HG03575 (cell line): ENCODE measurements at regions not wholly inside any gene's neighbourhood (a gene's known extent, or its start where the extent isn't known, plus 50 kb on each side); places are given as distances from the start of the nearest gene placed in this dataset.

ENCODE experiments used
- ATAC-seq: cut with Tn5 transposase; IDR thresholded peaks from one replicate; pipeline ENCODE4 v1.9.1; 2021; ENCODE audit not compliant: unreplicated experiment, insufficient number of reproducible peaks, low FRiP score; ENCODE audit errors: extremely low read depth

DNA sequence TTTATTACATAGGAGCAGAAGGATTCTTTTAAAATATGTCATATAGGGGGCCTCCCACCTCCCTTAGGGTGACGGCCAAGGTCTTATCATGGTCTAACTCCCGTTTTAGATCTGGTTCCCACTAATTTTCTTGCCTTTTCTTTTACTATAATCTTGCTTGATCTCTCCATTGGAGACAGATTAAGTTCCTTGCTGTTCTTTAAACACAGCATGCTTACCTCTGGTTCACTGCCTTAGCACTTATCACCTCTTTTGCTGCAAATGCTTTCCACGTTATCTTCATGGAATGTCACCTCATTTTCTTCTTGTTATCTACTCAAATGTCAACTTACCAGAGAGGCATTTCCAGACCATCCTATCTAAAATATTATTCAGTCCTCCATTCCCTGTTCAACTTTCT is 1047.6 kb downstream of the TLE4 start:
- ATAC-seq = no peak

DNA sequence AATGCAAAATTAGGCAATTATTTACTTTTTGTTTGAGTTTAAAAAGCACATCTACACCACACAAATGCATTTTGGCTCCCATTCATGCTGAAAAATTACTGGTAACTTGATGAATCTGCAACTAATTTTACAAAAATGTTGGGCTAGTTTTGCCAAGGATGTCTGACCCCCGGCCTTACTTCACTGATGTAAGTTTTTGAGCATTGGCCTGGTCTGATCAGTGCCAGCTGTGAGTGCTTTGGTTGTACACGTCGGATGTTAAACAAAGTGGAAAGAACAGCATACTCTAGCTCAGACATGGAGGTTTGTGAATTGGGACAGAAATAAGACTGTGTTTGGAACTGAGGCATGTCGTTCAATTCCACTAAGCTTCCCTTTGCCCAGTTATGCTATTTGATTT is 1044.2 kb downstream of the TLE4 start:
- ATAC-seq = no peak

DNA sequence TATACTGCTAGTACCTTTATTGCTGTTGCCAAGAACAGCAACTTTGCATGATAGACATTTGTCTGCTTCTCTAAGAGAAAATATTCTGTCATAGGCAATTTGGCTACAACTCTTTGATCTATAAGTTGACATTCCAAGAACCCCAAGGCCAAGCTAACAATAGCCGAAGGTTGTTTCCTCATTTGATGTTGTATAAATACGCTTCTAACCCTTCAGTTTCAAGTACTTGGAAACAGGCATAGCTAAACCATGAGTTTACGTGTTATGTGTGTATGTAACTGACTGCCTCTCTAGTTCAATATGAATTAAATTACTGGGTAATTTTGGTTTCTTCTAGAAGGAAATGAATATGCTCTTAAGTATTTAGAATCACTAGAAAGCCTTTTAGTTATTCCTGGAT is 1034.0 kb downstream of the TLE4 start:
- no peak for ATAC-seq

DNA sequence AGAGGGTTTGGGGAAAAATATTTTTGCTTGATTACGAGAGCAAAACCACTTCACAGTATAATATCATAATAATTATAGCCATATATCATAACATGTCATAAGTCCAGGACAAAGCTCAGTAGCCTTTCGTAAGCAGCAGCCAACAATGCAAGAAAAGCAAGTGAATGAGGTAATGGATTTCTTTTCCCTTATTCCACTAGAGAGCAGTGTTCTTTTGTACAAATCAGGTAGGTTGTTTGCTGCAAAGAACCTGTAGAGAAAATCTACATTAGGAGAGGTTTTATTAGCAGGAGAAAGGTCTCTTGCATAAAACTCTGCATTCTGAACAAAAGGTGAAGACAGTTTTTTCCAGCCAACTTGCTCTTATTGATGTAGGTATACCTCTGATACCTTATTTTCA is 1033.4 kb downstream of the TLE4 start:
- no peak for ATAC-seq

DNA sequence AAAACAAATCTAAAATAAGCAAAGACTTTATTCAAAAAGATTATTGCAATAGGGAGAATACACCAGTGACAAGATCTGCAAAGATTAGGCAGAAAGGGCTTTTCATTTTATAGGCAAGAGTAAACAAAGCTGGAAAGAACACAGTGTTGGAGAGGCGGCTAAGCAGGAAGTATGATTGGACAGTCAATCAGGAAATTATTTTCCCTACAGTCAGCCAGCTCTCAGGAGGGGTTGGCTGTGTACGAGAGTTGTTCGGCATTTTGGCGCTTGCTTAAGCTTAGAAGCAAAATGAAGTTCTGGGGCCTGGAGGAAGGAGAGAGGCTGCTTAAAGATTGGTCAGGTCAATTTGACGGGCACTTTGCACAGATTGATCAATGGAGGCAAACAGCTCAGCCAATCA is 1030.5 kb downstream of the TLE4 start:
- no peak for ATAC-seq

DNA sequence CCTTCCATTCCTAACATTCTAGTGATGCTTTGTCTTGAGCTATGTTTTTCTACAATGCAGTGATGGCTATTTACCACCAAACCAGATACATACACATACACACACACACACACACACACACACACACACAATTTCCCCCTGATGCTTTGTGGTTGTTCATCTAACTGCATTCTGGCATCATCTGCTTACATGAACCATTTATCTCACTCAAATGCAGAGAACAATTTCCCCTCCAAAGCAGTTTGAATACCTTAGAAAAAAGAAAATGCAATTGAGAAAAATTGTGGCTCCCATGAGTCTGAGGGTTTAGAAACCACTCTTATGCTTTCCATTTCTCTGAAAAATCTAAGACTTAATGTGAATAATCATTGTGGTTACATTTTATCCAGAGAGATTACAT is 1024.8 kb downstream of the TLE4 start:
- ATAC-seq = no peak

DNA sequence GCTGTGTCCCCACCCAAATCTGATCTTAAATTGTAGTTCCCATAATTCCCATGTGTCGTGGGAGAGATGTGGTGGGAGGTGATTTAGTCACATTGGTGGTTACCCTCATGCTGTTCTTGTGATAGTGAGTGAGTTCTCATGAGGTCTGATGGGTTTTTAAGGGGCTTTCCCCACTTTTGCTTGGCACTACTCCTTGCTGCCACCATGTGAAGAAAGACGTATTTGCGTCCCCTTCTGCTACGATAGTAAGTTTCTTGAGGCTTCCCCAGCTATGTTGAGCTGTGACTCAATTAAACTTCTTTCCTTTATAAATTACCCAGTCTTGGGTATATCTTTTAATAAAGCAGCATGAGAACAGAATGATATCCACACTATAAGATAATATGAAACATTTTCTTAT is 1023.4 kb downstream of the TLE4 start:
- ATAC-seq = no peak

DNA sequence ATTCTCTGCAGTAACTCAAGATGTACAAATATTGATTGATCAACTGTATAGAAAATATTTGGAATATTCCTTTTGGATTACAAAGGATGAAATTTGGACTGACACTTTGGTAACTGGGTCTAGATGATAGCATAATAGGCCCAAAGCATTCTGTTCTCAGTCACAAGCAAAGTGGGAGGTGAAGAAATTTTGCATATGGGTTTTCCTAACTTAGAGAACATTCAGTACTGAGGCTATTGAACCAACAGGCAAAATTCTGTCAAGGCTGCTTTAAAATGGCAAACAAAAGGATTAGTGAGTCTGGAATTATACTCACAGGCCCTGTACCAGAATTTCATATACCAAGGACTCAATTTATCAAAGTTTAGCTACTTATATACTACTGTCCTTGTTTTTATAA is 1020.6 kb downstream of the TLE4 start:
- ATAC-seq = no peak

DNA sequence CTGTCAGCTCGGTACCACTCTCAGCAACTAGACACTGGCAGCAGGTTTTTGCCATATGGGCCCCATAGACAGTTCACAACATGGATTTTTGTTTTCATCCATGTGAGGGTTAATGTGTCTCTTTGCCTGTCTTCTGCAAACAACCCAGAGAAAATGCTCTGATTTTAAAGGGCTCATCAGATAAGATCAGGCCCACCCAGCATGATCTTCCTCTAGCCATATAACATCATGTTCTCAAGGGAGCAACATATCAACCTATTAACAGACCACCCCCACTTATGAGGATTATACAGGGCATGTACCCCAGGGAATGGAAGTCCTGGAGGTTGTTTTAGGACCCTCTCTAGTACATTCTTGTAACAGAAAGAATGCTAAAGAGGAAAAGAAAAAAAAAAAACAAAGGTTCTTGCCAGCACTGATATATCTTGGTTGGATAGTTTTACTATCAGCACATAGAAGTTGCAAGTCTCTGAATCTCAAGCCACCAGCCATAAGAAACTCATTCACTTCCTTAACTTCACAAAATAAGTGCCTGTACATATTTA is 1015.1 kb downstream of the TLE4 start:
- no peak for ATAC-seq

DNA sequence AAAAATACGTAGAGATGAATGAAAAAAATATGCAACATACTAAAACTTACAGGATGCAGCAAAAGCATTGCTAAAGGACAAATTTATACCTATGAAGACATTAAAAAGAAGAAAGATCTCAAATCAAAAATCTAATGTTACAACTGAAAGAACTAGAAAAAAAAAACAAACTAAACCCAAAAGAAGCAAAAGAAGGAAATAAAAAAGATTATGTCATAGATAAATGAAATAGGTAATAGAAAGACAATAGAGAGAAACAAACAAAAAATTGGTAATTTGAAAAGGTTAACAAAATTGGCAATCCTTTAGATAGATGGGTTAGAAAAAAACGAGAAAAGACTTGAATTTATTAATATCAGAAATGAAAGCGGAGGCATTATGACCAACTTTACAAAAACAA is 1000.2 kb downstream of the TLE4 start:
- ATAC-seq = no peak

DNA sequence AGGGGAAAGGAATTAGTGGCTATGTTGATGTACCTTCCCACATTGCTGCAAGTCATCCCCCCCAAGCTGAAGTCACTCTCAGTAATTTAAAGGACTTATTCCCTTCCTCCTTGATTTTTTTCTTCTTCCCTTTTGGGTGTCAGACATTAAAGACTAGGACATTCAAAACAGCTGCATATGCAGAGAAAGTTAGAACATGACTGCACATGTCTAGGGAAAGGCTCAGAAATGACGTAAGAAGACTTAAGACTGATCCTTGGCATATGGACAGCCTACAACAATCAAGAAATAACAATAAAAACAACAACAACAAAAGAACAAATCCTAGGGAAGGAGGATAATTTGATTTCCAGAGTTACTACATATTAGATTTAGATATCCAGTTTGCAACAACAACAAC is 997.5 kb downstream of the TLE4 start:
- ATAC-seq = no peak

DNA sequence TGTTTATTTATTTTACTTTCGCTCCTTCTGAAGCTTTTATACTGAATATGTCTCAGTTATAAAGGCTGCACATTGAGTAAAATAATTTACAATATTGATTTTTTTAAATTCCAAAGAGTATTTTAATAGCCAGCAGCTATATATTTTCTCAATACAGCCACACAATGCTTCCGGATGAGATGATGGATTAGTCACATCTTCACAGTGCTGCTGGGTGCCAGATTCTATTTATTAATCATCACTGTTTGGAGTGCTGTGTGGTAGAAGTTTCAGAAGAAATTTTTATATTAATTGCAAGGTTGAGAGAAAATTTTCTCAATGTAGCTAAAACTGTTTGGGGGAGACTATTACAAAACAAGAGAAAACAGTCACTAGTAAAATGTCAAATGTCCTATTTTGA is 989.8 kb downstream of the TLE4 start:
- no peak for ATAC-seq

DNA sequence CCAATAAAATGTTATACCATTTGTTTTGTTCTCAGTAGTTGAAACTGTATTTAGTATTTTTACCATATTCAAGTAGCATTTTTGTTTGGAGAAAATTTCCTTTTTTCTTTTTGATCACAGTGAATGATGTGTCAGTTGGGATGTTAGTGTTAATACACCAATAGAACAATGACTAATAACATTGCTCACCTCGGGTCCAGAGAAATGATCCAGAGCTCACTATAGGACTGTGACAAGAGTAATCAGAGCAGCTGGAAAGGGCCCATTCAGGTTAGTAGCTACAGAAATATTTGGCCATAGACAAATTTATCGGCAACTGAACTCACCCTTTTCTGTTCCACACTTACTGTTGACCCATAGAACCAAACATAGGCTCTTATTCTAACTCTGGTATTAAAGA is 989.2 kb downstream of the TLE4 start:
- ATAC-seq = no peak

DNA sequence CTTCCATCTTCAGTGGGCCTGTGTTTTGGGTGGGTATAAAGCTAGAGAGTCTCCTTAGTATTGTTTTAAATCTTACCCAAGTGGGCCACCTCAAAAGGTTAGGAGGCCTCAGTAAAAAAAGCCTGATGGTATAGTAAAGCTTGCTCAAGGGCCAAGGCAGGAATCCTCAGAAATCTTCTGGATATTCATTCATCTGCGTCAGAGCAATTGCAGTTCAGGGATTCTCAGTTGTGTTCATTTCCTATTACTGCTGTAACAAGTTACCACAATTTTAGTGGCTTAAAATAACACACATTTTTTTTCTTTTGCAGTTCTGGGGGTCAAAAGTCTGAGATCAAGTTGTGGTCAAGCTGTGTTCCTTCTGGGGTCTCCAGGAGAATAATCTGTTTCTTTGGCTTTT is 985.5 kb downstream of the TLE4 start:
- no peak for ATAC-seq

DNA sequence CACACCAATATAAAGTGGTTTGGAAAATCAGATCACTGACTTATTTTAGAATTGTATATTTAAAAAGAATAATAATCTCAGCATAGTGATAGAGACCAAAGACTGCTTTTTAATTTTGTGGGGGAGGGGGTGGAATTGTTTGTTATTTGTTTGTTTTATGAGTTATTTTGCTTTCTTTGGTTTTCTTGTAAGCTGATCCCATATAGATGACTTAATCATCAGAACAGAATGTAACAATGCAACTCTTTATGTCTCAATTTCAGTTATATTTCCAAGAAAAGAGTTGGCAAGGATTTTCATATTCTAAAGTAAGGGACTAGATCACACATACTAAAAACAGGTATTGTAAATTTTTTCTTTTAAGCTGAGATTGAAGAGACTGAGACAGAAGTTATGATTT is 984.9 kb downstream of the TLE4 start:
- ATAC-seq = no peak

DNA sequence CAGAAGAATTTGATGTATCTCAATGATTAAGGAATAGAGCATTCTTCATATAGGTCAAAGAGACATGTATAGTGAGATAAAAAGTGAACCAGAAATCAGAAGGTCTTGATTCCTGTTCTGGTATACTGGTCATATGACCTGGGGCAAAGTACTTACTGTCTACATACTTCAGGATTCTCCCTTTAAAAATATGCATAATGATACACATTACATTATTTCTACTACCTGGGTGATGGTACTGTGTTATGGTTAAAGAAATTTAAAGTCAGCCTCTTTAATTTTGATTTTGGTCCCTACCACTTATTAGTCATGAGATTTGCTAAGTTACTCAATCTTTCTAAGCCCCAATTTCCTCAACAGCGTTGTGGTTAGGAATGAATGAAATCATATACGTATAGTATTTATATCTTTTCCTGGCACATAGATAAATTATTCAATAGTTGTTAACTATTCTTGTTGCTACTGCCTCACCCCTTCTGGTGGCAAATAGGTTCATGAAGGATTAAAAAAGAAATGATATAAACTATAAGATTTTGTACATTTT is 984.1 kb downstream of the TLE4 start:
- ATAC-seq = no peak

DNA sequence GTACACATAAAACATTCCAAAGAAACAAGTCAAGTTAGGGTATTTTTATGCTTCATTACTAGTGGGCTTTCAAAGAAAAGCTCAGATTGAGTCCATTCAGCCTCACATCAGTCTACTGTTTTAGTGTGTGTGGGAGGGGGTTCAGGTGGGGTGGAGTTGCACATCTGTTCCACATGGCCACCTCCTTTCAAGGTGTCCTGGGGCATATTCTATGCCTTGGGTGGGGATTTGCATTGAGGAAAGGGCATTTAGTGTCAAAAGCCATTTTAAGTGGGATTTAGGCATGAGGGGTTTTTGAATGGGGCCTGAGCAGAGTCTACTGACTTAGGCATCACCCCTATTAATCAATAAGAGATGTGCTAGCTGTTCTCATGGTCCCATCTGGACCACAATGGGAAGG is 983.1 kb downstream of the TLE4 start:
- ATAC-seq = no peak

DNA sequence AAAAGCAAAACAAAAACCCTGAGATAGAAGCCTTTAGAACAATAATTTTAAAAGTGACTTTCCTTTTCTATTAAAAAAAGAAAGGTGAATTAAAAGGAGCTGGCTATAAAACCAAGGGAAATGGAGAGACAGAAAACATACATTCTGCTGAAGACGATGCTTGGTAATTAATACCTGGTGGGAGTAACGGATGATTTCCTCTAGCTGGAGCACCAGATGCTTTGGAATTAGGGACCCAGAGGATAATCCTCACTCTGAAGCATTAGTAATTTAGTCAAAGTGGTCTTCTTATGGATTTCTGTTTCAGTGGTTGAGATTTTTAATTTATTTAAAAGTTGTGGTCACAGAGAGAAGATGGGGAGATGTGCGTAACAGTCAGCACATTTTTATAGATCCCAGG is 982.5 kb downstream of the TLE4 start:
- ATAC-seq = no peak

DNA sequence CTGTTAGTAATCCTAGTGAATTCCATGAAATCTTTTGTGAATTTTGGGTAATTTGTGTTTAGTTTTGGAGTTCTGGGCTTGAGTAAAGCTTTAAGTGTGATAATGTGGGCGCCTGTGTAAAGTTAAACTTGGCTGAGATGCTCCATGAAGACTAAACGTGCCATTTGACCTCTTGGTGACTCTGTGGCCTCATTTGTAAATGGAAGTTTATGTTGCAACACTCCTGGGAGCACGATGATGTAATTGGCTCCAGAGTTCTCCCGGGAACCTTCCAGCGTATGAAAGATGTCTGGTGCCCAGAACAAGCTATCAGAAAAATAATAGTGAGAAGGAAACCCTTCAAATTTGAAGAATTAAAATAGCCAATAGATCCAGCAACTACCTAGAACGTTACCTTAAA is 981.2 kb downstream of the TLE4 start:
- no peak for ATAC-seq

DNA sequence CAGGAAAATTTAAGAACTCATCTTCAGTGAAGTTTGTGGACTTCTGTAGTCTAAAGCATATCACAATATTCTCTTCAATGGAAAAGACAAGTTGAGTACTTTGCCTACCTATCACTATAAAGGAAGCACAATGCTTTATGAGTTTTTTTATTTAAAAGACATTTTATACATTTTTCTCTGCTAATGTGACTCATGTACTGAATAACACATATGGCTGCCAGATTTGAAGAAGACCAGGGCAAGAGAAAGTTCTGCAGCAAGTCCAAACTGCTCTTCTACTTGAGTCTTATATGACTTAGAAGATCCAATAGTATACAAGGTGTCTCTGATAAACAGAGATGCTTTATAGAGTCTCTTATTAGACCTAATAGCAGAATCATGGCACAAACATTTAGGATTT is 978.4 kb downstream of the TLE4 start:
- ATAC-seq = no peak

DNA sequence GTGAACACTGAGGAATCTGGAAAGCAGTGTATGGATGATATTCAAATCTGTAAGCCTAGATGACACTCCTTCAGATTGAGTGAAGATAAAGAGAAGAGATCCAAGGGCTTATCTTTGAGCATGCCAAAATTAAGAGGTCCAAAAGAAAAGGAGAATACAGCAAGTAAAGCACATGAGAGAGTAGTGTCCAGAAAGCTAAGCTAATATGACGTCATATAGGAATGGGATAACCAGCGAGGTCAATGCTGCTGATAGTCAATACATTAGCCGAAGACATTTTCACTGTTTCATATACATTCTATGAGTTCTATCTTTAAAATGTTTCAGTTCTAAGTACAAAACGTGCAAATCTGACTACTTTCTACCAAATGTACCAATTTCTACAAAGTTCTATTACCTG is 975.8 kb downstream of the TLE4 start:
- ATAC-seq = no peak

DNA sequence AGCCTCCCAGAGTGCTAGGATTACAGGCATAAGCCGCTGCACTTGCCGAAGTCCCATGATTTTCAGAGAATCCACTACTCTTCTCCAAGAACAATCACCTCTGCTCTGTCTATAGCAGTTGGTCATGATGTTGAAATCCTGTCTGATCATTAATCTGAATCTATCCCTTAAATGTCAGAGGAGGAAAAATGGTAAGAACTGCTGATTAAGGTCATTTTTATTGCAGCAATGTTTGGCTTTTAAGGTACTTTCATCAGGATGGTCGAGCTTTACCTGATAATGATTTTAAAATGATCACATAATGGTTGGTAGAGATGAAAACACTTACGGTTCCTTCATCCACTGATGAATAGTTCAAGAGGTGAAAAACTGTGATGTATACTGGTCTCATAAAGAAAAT is 968.6 kb downstream of the TLE4 start:
- ATAC-seq = no peak
